ENCODE measurements at regions not wholly inside any gene's neighbourhood (a gene's known extent, or its start where the extent isn't known, plus 50 kb on each side); places are given as distances from the start of the nearest gene placed in this dataset.

DNA sequence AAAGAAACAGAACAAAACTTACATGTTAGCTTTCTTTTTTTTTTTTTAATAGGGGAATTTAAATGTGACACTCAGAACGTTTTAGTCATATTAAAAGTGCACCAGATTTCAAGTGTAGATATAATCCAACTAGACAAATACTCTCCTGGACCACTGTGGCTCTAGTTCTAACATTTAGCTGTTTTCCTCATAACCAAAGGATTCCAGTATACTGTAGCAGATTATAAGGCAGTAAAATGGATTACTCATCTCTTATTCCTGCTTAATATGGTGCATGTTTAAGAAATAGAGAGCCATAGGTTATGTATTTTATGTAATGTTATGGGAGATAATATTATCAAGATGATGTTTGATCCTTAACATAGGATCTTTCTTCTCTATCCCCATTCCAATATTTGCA, 1339.5 kb upstream of the AGA start:
- no peak for DNase-seq (ENCODE audit: low read depth)
- H3K4me3 ChIP-seq (ENCODE audit: low read depth, low read length): no peak overlapping the region
- TF ChIP-seq, protein P1, sequence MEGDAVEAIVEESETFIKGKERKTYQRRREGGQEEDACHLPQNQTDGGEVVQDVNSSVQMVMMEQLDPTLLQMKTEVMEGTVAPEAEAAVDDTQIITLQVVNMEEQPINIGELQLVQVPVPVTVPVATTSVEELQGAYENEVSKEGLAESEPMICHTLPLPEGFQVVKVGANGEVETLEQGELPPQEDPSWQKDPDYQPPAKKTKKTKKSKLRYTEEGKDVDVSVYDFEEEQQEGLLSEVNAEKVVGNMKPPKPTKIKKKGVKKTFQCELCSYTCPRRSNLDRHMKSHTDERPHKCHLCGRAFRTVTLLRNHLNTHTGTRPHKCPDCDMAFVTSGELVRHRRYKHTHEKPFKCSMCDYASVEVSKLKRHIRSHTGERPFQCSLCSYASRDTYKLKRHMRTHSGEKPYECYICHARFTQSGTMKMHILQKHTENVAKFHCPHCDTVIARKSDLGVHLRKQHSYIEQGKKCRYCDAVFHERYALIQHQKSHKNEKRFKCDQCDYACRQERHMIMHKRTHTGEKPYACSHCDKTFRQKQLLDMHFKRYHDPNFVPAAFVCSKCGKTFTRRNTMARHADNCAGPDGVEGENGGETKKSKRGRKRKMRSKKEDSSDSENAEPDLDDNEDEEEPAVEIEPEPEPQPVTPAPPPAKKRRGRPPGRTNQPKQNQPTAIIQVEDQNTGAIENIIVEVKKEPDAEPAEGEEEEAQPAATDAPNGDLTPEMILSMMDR (IDR thresholded peaks at IDR 0.05; ENCODE audit: insufficient read depth, low read length): no peak

DNA sequence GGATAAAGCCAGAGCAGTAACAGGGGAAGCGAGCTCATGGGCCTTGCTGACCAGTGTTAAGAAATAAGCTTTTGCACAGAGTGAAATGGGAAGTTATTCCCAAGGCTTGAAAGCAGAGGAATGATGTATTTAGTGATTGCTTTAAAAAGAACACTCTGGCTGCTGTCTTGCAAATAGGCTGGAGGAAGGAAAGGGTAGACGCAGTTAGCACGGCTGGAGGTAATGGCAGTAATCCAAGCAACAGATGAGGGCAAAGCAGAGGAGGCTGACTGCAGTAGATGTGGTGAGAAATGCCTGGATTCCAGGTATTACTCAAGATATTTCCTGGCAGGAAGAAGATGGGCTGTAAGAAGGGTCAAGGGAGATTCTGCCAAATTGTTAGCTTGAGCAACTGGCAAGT, 1342.3 kb upstream of the AGA start:
- TF ChIP-seq, protein P1 (IDR thresholded peaks at IDR 0.05; ENCODE audit: insufficient read depth, low read length): no peak
- no peak for DNase-seq (ENCODE audit: low read depth)

DNA sequence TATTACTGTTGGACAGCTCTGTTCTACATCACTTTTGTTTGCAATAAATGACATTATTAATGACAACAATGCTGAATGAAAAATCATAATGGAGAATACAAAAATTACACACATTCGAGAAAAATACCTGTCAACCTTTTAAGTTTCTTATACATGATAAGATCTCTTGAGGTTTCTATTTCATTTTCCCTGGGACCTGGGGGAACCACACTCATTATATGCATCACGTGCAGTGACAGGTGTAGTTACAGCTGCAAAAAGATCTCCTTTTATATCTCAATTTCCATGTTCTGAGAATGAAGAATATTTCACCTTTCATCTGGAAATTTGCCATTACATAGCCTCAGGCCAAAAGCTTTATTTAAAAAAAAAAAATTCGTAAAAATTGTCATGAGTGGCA, 1347.0 kb upstream of the AGA start:
- no peak for DNase-seq (ENCODE audit: low read depth)
- TF ChIP-seq, protein P1 (IDR thresholded peaks at IDR 0.05; ENCODE audit: insufficient read depth, low read length): no peak
- H3K4me3 ChIP-seq (ENCODE audit: low read depth, low read length): no peak overlapping the region

More for the DNA sequence above, 1342.3 kb upstream of the AGA start:
- no peak overlapping the region for H3K4me3 ChIP-seq (ENCODE audit: low read depth, low read length)

DNA sequence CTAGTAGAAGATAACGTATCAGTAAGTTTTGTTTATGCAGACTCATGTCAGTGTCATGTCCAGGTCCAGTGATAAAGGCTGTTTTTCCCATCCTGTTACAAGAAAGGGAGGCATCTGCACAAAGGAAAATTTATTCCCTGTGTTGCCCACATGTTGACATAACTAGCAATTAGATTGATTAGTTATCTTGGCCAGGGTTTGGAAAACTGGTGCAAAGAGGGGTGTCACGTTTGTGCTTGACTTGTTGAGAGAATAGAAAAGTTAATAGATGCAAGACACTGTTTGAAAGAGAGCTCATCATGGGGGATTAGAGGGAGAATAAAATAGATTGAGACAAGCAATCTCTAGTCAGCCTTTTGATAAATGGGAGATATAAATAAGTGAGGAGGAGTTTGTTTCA, 1357.0 kb upstream of the AGA start:
- no peak for DNase-seq (ENCODE audit: low read depth)
- H3K4me3 ChIP-seq (ENCODE audit: low read depth, low read length): no peak overlapping the region
- TF ChIP-seq, protein P1 (IDR thresholded peaks at IDR 0.05; ENCODE audit: insufficient read depth, low read length): no peak

DNA sequence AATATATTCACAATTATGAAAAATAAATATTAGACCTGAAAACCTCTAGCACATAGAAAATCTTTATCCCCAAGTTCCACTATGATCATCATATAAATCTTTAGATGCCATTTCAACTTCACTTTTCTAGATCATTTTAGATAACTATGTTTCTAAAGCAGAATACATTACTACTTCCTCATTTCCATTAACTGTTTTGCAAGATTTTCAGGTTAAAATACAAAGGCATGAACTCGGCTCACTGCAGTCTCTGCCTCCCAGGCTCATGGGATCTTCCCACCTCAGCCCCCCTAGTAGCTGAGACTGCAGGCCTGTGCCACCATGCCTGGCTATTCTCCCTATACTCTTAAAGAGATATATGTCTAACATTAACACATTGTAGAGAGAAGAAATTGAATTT, 1365.9 kb upstream of the AGA start:
- no peak overlapping the region for H3K4me3 ChIP-seq (ENCODE audit: low read depth, low read length)
- no peak for DNase-seq (ENCODE audit: low read depth)
- TF ChIP-seq, protein P1 (IDR thresholded peaks at IDR 0.05; ENCODE audit: insufficient read depth, low read length): no peak

DNA sequence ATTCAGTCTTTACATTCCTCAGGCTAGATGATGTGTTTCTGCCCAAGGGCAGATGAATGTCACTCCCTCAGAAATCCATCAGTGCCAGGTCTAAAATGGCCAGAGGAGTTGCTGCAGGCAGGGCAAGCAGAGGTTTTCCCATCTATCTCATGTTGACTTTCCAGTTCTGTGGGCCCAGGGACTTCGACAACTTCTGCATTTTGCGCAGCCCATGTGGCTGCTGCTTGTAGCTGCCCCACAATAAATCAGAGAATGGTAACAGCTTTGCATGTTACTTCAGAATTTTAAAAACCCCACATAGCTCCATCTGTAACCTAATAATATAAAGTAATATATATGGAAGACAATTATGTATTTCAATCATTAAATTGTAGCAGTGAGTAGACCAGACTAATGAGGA, 1367.7 kb upstream of the AGA start:
- TF ChIP-seq, protein P1 (IDR thresholded peaks at IDR 0.05; ENCODE audit: insufficient read depth, low read length): no peak

DNA sequence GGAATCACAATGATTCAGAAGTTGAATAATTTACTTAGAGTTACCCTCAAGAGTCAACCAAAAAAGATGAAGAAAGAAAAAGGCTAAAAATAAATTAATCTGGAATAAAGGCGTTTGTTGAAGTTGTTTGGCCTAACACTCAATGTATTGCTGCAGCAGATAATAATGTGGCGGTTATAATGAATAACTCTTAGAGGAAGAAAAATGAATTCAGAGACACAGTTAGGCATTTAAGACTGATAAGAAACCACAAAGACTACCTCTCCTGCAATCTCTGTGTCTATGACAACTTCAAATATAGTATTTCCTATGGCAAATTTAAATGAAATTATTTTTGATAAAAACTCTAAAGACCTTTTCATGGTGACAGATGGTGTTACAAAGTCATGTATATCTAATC, 1369.1 kb upstream of the AGA start:
- no peak overlapping the region for H3K4me3 ChIP-seq (ENCODE audit: low read depth, low read length)
- TF ChIP-seq, protein P1 (IDR thresholded peaks at IDR 0.05; ENCODE audit: insufficient read depth, low read length): no peak
- DNase-seq (ENCODE audit: low read depth): no peak

More for the DNA sequence above, 1367.7 kb upstream of the AGA start:
- no peak overlapping the region for H3K4me3 ChIP-seq (ENCODE audit: low read depth, low read length)
- DNase-seq (ENCODE audit: low read depth): no peak
